AG04450 (cell line): ENCODE measurements at regions not wholly inside any gene's neighbourhood (a gene's known extent, or its start where the extent isn't known, plus 50 kb on each side); places are given as distances from the start of the nearest gene placed in this dataset. TPM values are rescaled to one million over a fixed set of nuclear protein-coding genes. Genes with fewer than 3 reads are reported as not detected.

Experiments used
- CTCF ChIA-PET: fragments of 300-600, 350-600 bp; formaldehyde crosslinking; extraction: SDS; loops from one replicate; lab custom pipeline; 2022; ENCODE audit warnings: antibody characterized with exemption, inconsistent platforms; lab: Charles Lee
- POLR2A ChIA-PET: fragments of 350-600 bp; formaldehyde crosslinking; extraction: SDS; loops from one replicate; lab custom pipeline; 2021; ENCODE audit warnings: antibody characterized with exemption, inconsistent platforms; lab: Yijun Ruan, JAX
- DNase-seq: peaks from one replicate; pipeline ENCODE4 v3.0.0-alpha.2; 2011; ENCODE audit warnings: low read depth, low spot score
- H3K27ac ChIP-seq: one replicate; pipeline ENCODE4 v1.5.1; 2012; ENCODE audit warnings: low read depth, low read length, control low read depth
- H3K27me3 ChIP-seq: one replicate; pipeline ENCODE4 v1.6.0; 2012; ENCODE audit warnings: low read length; ENCODE audit not compliant: control insufficient read depth, insufficient read depth
- H3K4me3 ChIP-seq: 2 replicates; pipeline ENCODE4 v1.5.1; 2011; ENCODE audit warnings: mild to moderate bottlenecking, low read depth, low read length, control low read depth
- H3K9me3 ChIP-seq: 2 replicates; pipeline ENCODE4 v1.5.1; 2012; ENCODE audit warnings: low read length; ENCODE audit not compliant: control insufficient read depth, insufficient read depth
- CTCF ChIP-seq: IDR thresholded peaks from 2 replicates; pipeline ENCODE4 v1.5.1; 2011; ENCODE audit warnings: low read depth, low read length, control low read depth, inconsistent platforms
- small RNA-seq: library from RNA; depleted of rRNA; stranded (forward); fragments of <200 nt; gene quantifications from one replicate; pipeline ENCODE3, GENCODE V24; 2012; ENCODE audit warnings: low read depth; ENCODE audit not compliant: insufficient read length

GRCh38 chr3:124676236-124676635 is 54.0 kb upstream of the UMPS start:
- Histone ChIP-seq H3K27ac (no peak overlapping the region), H3K27me3 (no peaks in the 10 kb centered on the region), H3K9me3 (no peaks in the 10 kb centered on the region), H3K4me3 (no peak overlapping the region)
- ChIA-PET CTCF (interaction anchor here (2.1 kb wide), 1 partner anchor 12 kb away, joined by 11 read pairs; no protein-coding TSS in a partner anchor), POLR2A (no interaction called here)
- DNase-seq: peak; percentile 21
- TF ChIP-seq CTCF: no peak

GRCh38 chr3:124679048-124679638 is 51.1 kb upstream of the UMPS start:
- DNase-seq: no peak
- ChIA-PET CTCF (interaction anchor here (2.9 kb wide), 1 partner anchor 10 kb away, joined by 23 read pairs; no protein-coding TSS in a partner anchor), POLR2A (no interaction called here)

More at GRCh38 chr3:124679048-124679638, 51.1 kb upstream of the UMPS start:
- no peak overlapping the region for H3K27ac ChIP-seq
- no peak overlapping the region for H3K4me3 ChIP-seq
- no peaks in the 10 kb centered on the region for H3K9me3 ChIP-seq
- no peak for TF ChIP-seq CTCF
- H3K27me3 ChIP-seq: peaks cover 8% of the 10 kb centered on the region

Small RNAs in the stretch of these regions (small RNA-seq; reads per million reads assigned to genes)
- gene MIR5002 (0.81 reads per million), gene MIR6083 (not detected), gene RNU6-143P (not detected)
